Trophoblast cell (in vitro differentiated cells and primary cell): ENCODE measurements at regions not wholly inside any gene's neighbourhood (a gene's known extent, or its start where the extent isn't known, plus 50 kb on each side); places are given as distances from the start of the nearest gene placed in this dataset.

Source experiments
- DNase-seq, 2 donors: peaks; one replicate each; pipeline ENCODE4 v3.0.0-alpha.2; 2016
- H2AFZ ChIP-seq: 2 replicates; pipeline ENCODE4 v1.6.1; 2013; ENCODE audit warnings: low read length, moderate library complexity, mild to moderate bottlenecking; ENCODE audit not compliant: insufficient read depth, poor library complexity
- H2AK5ac ChIP-seq: 2 replicates; pipeline ENCODE4 v1.6.1; 2013; ENCODE audit warnings: mild to moderate bottlenecking, low read length
- H2BK120ac ChIP-seq: 2 replicates; pipeline ENCODE4 v1.6.1; 2013; ENCODE audit warnings: low read length, mild to moderate bottlenecking, moderate library complexity; ENCODE audit not compliant: insufficient read depth, poor library complexity
- H2BK12ac ChIP-seq: 2 replicates; pipeline ENCODE4 v1.6.1; 2013; ENCODE audit warnings: mild to moderate bottlenecking, low read length, moderate library complexity
- H2BK5ac ChIP-seq: 2 replicates; pipeline ENCODE4 v1.6.1; 2013; ENCODE audit warnings: low read length, low read depth, moderate library complexity, mild to moderate bottlenecking; ENCODE audit not compliant: poor library complexity
- H3K14ac ChIP-seq: 2 replicates; pipeline ENCODE4 v1.6.1; 2013; ENCODE audit warnings: mild to moderate bottlenecking, low read length
- H3K18ac ChIP-seq: 2 replicates; pipeline ENCODE4 v1.6.1; 2013; ENCODE audit warnings: mild to moderate bottlenecking, low read length
- H3K23ac ChIP-seq: 2 replicates; pipeline ENCODE4 v1.6.1; 2013; ENCODE audit warnings: low read length
- H3K27ac ChIP-seq: 2 replicates; pipeline ENCODE4 v1.5.1; 2013; ENCODE audit warnings: low read depth, mild to moderate bottlenecking, inconsistent platforms, low read length, moderate library complexity
- H3K27me3 ChIP-seq: 2 replicates; pipeline ENCODE4 v1.6.1; 2013; ENCODE audit warnings: inconsistent platforms, mild to moderate bottlenecking, low read length, moderate library complexity; ENCODE audit not compliant: insufficient read depth
- H3K36me3 ChIP-seq, 2 experiments: 1 replicate in 1 of 2; 2 replicates in 1 of 2; pipeline ENCODE4 v1.6.1; 2013; ENCODE audit warnings: low read length in 2 of 2, mild to moderate bottlenecking in 2 of 2, moderate library complexity in 1 of 2; ENCODE audit not compliant: insufficient read depth in 2 of 2, control insufficient read depth in 1 of 2
- H3K4ac ChIP-seq: 2 replicates; pipeline ENCODE4 v1.6.1; 2013; ENCODE audit warnings: low read depth, mild to moderate bottlenecking, low read length, moderate library complexity
- H3K4me1 ChIP-seq, 2 experiments: 1 replicate in 1 of 2; 2 replicates in 1 of 2; pipeline ENCODE4 v1.6.1; 2013; ENCODE audit warnings: low read length in 2 of 2, mild to moderate bottlenecking in 2 of 2, moderate library complexity in 1 of 2; ENCODE audit not compliant: insufficient read depth in 2 of 2, control insufficient read depth in 1 of 2
- H3K4me2 ChIP-seq: 2 replicates; pipeline ENCODE4 v1.6.1; 2013; ENCODE audit warnings: inconsistent platforms, mild to moderate bottlenecking, low read length, moderate library complexity
- H3K4me3 ChIP-seq: 2 replicates; pipeline ENCODE4 v1.5.1; 2013; ENCODE audit warnings: mild to moderate bottlenecking, low read depth, low read length, inconsistent platforms
- H3K79me1 ChIP-seq: one replicate; pipeline ENCODE4 v1.6.1; 2013; ENCODE audit warnings: low read length
- H3K79me2 ChIP-seq: 2 replicates; pipeline ENCODE4 v1.6.1; 2013; ENCODE audit warnings: low read length, mild to moderate bottlenecking; ENCODE audit not compliant: control insufficient read depth, insufficient read depth, poor library complexity
- H3K9ac ChIP-seq: 2 replicates; pipeline ENCODE4 v1.6.1; 2013; ENCODE audit warnings: mild to moderate bottlenecking, low read length
- H3K9me3 ChIP-seq: 2 replicates; pipeline ENCODE4 v1.6.1; 2013; ENCODE audit warnings: low read depth, mild to moderate bottlenecking, control low read depth, inconsistent platforms, low read length; ENCODE audit not compliant: insufficient read depth
- H4K12ac ChIP-seq: 2 replicates; pipeline ENCODE4 v1.6.1; 2013; ENCODE audit warnings: low read depth, mild to moderate bottlenecking, low read length, moderate library complexity
- H4K8ac ChIP-seq: 2 replicates; pipeline ENCODE4 v1.6.1; 2013; ENCODE audit warnings: low read depth, mild to moderate bottlenecking, low read length, moderate library complexity
- H4K91ac ChIP-seq: one replicate; pipeline ENCODE4 v1.6.1; 2013; ENCODE audit warnings: low read depth, mild to moderate bottlenecking, low read length, moderate library complexity
- WGBS: extraction: QIAGEN DNeasy Blood & Tissue Kit; methylation state at CpG from one replicate; pipeline ENCODE4 v1.1.7; 2013; ENCODE audit warnings: missing lambda C conversion rate; ENCODE audit not compliant: insufficient read length, insufficient coverage; ENCODE audit errors: extremely low coverage; 5-methylcytosine and 5-hydroxymethylcytosine counted together

- H4K12ac ChIP-seq: no peak overlapping the region
- H3K4me2 ChIP-seq: peak overlapping the region; percentile 21
- H3K14ac ChIP-seq: peak overlapping the region; percentile 9
- no peak overlapping the region for H3K4me3 ChIP-seq
- H2BK120ac ChIP-seq: peak overlapping the region; percentile 16
- H2BK12ac ChIP-seq: peak overlapping the region; percentile 33
- peaks cover 51% of the 10 kb centered on the region for H3K79me1 ChIP-seq
- H3K23ac ChIP-seq: no peak overlapping the region
- peaks cover 8% of the 10 kb centered on the region for H3K79me2 ChIP-seq
- peak overlapping the region; percentile 24 for H3K27ac ChIP-seq
- peak overlapping the region; percentile 48 for H4K91ac ChIP-seq
- H2BK5ac ChIP-seq: peak overlapping the region; percentile 32
- H3K9me3 ChIP-seq: no peaks in the 10 kb centered on the region
- no peak overlapping the region for H2AK5ac ChIP-seq
- no peaks in the 10 kb centered on the region for H3K27me3 ChIP-seq
- no peak overlapping the region for H2AFZ ChIP-seq
- no peaks in the 10 kb centered on the region for H3K36me3 ChIP-seq
- peak overlapping the region; percentile 48 for H4K8ac ChIP-seq
- H3K9ac ChIP-seq: no peak overlapping the region
- DNase-seq: peak; percentile 77 to 92
- no peak overlapping the region for H3K18ac ChIP-seq
- WGBS: no CpG with 5 or more reads among the region's 26 CpGs
- H3K4ac ChIP-seq: peak overlapping the region; percentile 0
- peaks cover 29 to 50% of the 10 kb centered on the region in 2 experiments for H3K4me1 ChIP-seq
Observed at GRCh38 chr15:66851311-66852063, 149.5 kb downstream of the SMAD6 start.

- Histone ChIP-seq H3K4me3 (no peak overlapping the region), H3K79me2 (peaks cover 8% of the 10 kb centered on the region), H3K4me2 (no peak overlapping the region), H4K12ac (no peak overlapping the region), H3K9ac (no peak overlapping the region), H3K36me3 (no peaks in the 10 kb centered on the region), H3K4ac (peak overlapping the region; percentile 69), H2AK5ac (peak overlapping the region; percentile 31), H3K4me1 (peaks cover 27 to 48% of the 10 kb centered on the region in 2 experiments), H3K27me3 (no peaks in the 10 kb centered on the region), H2BK5ac (peak overlapping the region; percentile 41), H3K79me1 (peaks cover 48% of the 10 kb centered on the region), H4K8ac (peak overlapping the region; percentile 36), H2AFZ (no peak overlapping the region), H3K18ac (peak overlapping the region; percentile 18), H3K14ac (peak overlapping the region; percentile 21), H3K9me3 (no peaks in the 10 kb centered on the region), H2BK12ac (peak overlapping the region; percentile 61), H4K91ac (peak overlapping the region; percentile 48), H3K27ac (no peak overlapping the region), H2BK120ac (peak overlapping the region; percentile 9), H3K23ac (no peak overlapping the region)
- no peak for DNase-seq
- no CpG with 5 or more reads among the region's 25 CpGs for WGBS
Observed at GRCh38 chr15:66852064-66852905, 150.2 kb downstream of the SMAD6 start.

GRCh38 chr15:66854012-66854965 is 152.3 kb downstream of the SMAD6 start:
- no peak overlapping the region for H2AFZ ChIP-seq
- no peak for DNase-seq
- no peak overlapping the region for H3K14ac ChIP-seq
- H3K9me3 ChIP-seq: no peaks in the 10 kb centered on the region
- no peak overlapping the region for H4K8ac ChIP-seq
- H4K12ac ChIP-seq: no peak overlapping the region
- WGBS: no CpG with 5 or more reads among the region's 23 CpGs
- no peak overlapping the region for H3K4me2 ChIP-seq
- no peak overlapping the region for H3K4me3 ChIP-seq
- H3K18ac ChIP-seq: no peak overlapping the region
- H2BK120ac ChIP-seq: no peak overlapping the region
- H3K27me3 ChIP-seq: no peaks in the 10 kb centered on the region
- H3K4ac ChIP-seq: no peak overlapping the region
- H3K23ac ChIP-seq: no peak overlapping the region
- H2BK12ac ChIP-seq: peak overlapping the region; percentile 39
- no peak overlapping the region for H3K9ac ChIP-seq
- H4K91ac ChIP-seq: peak overlapping the region; percentile 3
- no peak overlapping the region for H2BK5ac ChIP-seq
- peak overlapping the region; percentile 28 for H2AK5ac ChIP-seq
- H3K27ac ChIP-seq: no peak overlapping the region
- peaks cover 29% of the 10 kb centered on the region for H3K79me1 ChIP-seq
- peaks cover 18 to 36% of the 10 kb centered on the region in 2 experiments for H3K4me1 ChIP-seq
- no peaks in the 10 kb centered on the region for H3K36me3 ChIP-seq
- H3K79me2 ChIP-seq: peaks cover 6% of the 10 kb centered on the region

GRCh38 chr15:66855041-66855440 is 153.0 kb downstream of the SMAD6 start:
- H2AFZ ChIP-seq: no peak overlapping the region
- no peaks in the 10 kb centered on the region for H3K27me3 ChIP-seq
- H3K23ac ChIP-seq: no peak overlapping the region
- H4K91ac ChIP-seq: no peak overlapping the region
- no peak overlapping the region for H3K9ac ChIP-seq
- peaks cover 21% of the 10 kb centered on the region for H3K79me1 ChIP-seq
- H3K36me3 ChIP-seq: no peaks in the 10 kb centered on the region
- no peak overlapping the region for H4K8ac ChIP-seq
- no peak overlapping the region for H3K18ac ChIP-seq
- no peak overlapping the region for H3K4me2 ChIP-seq
- no peak overlapping the region for H4K12ac ChIP-seq
- no CpG with 5 or more reads among the region's 1 CpG for WGBS
- no peak overlapping the region for H3K14ac ChIP-seq
- no peak overlapping the region for H2BK5ac ChIP-seq
- DNase-seq: peak in 1 of 2 donors; percentile 59
- no peak overlapping the region for H3K27ac ChIP-seq
- H3K4me1 ChIP-seq: peaks cover 14 to 30% of the 10 kb centered on the region in 2 experiments
- H2BK12ac ChIP-seq: no peak overlapping the region
- no peak overlapping the region for H2BK120ac ChIP-seq
- no peak overlapping the region for H3K4me3 ChIP-seq
- H3K4ac ChIP-seq: no peak overlapping the region
- H3K79me2 ChIP-seq: peaks cover 6% of the 10 kb centered on the region
- no peak overlapping the region for H2AK5ac ChIP-seq
- H3K9me3 ChIP-seq: no peaks in the 10 kb centered on the region
